IMR-90 (cell line): ENCODE measurements at regions not wholly inside any gene's neighbourhood (a gene's known extent, or its start where the extent isn't known, plus 50 kb on each side); places are given as distances from the start of the nearest gene placed in this dataset.

Experiments
- ATAC-seq: fragments of 200-7000 bp; cut with Tn5 transposase; 2 replicates; pipeline ENCODE4 v1.9.1; 2020; ENCODE audit warnings: low read depth, mild to moderate bottlenecking, moderate library complexity
- BruUV-seq: library from RNA; stranded (reverse); fragments of 400-500 nt; replicated peaks from 2 replicates; lab custom pipeline; 2021; lab: Mats Ljungman, UMichigan
- CTCF ChIA-PET: fragments of 300-600 bp; formaldehyde crosslinking; extraction: SDS; loops from one replicate; lab custom pipeline; 2021; ENCODE audit warnings: antibody characterized with exemption; lab: Yijun Ruan, JAX
- POLR2A ChIA-PET: fragments of 300-600 bp; sonication (Branson Sonifier 250); formaldehyde crosslinking; loops from one replicate; lab custom pipeline; 2022; ENCODE audit warnings: antibody characterized with exemption; ENCODE audit not compliant: unreplicated experiment; lab: Charles Lee
- DNase-seq: peaks from one replicate; pipeline ENCODE4 v3.0.0; 2013
- H2AFZ ChIP-seq: replicated peaks from 2 replicates; pipeline ENCODE3; 2013; ENCODE audit warnings: low read length, mild to moderate bottlenecking; ENCODE audit not compliant: poor library complexity
- H2AK5ac ChIP-seq: 2 replicates; pipeline ENCODE4 v1.6.1; 2013; ENCODE audit warnings: low read depth, low read length, inconsistent platforms
- H2AK9ac ChIP-seq: replicated peaks from 2 replicates; pipeline ENCODE3; 2013; ENCODE audit warnings: mild to moderate bottlenecking, low read depth, low read length, moderate library complexity; ENCODE audit not compliant: poor library complexity
- H2BK120ac ChIP-seq: 2 replicates; pipeline ENCODE4 v1.6.1; 2013; ENCODE audit warnings: low read depth, low read length, inconsistent platforms
- H2BK15ac ChIP-seq: 3 replicates; pipeline ENCODE4 v1.6.1; 2013; ENCODE audit warnings: low read depth, low read length, inconsistent platforms
- H2BK20ac ChIP-seq: 2 replicates; pipeline ENCODE4 v1.6.1; 2013; ENCODE audit warnings: low read depth, mild to moderate bottlenecking, inconsistent platforms, low read length, moderate library complexity
- H2BK5ac ChIP-seq: 2 replicates; pipeline ENCODE4 v1.6.1; 2013; ENCODE audit warnings: mild to moderate bottlenecking, low read depth, low read length, inconsistent platforms; ENCODE audit not compliant: poor library complexity, severe bottlenecking
- H3K14ac ChIP-seq: replicated peaks from 2 replicates; pipeline ENCODE4 v1.6.1; 2013; ENCODE audit warnings: low read depth, low read length, inconsistent platforms
- H3K18ac ChIP-seq: 2 replicates; pipeline ENCODE4 v1.6.1; 2013; ENCODE audit warnings: low read depth, low read length, control low read depth
- H3K23ac ChIP-seq: 2 replicates; pipeline ENCODE4 v1.6.1; 2013; ENCODE audit warnings: low read depth, low read length, inconsistent platforms
- H3K27ac ChIP-seq: 2 replicates; pipeline ENCODE4 v1.5.1; 2013; ENCODE audit warnings: mild to moderate bottlenecking, control low read depth, low read length; ENCODE audit not compliant: insufficient read depth
- H3K27me3 ChIP-seq: 2 replicates; pipeline ENCODE4 v1.6.1; 2013; ENCODE audit warnings: low read length; ENCODE audit not compliant: control insufficient read depth, insufficient read depth
- H3K36me3 ChIP-seq: 2 replicates; pipeline ENCODE4 v1.6.1; 2013; ENCODE audit warnings: low read length, mixed read lengths; ENCODE audit not compliant: control insufficient read depth, insufficient read depth
- H3K4ac ChIP-seq: 2 replicates; pipeline ENCODE4 v1.6.1; 2013; ENCODE audit warnings: low read depth, low read length, inconsistent platforms
- H3K4me1 ChIP-seq: 2 replicates; pipeline ENCODE4 v1.6.1; 2013; ENCODE audit warnings: low read length, mixed read lengths; ENCODE audit not compliant: control insufficient read depth, insufficient read depth
- H3K4me2 ChIP-seq: 2 replicates; pipeline ENCODE4 v1.6.1; 2013; ENCODE audit warnings: low read depth, mild to moderate bottlenecking, control low read depth, low read length, moderate library complexity
- H3K4me3 ChIP-seq: 2 replicates; pipeline ENCODE4 v1.5.1; 2013; ENCODE audit warnings: low read depth, mild to moderate bottlenecking, control low read depth, low read length, moderate library complexity; ENCODE audit not compliant: insufficient read depth
- H3K56ac ChIP-seq: 2 replicates; pipeline ENCODE4 v1.6.1; 2013; ENCODE audit warnings: low read length, inconsistent platforms; ENCODE audit not compliant: insufficient read depth; ENCODE audit errors: extremely low read depth
- H3K79me1 ChIP-seq, 2 experiments: 2 replicates each; pipeline ENCODE4 v1.6.1; 2013; ENCODE audit warnings: low read length in 2 of 2, inconsistent platforms in 1 of 2, low read depth in 1 of 2
- H3K9ac ChIP-seq: 2 replicates; pipeline ENCODE4 v1.6.1; 2013; ENCODE audit warnings: low read depth, low read length, control low read depth
- H3K9me1 ChIP-seq: 2 replicates; pipeline ENCODE4 v1.6.1; 2013; ENCODE audit warnings: low read length, inconsistent platforms; ENCODE audit not compliant: insufficient read depth
- H3K9me3 ChIP-seq: 2 replicates; pipeline ENCODE4 v1.6.1; 2013; ENCODE audit warnings: low read length; ENCODE audit not compliant: control insufficient read depth, insufficient read depth
- H4K20me1 ChIP-seq: 2 replicates; pipeline ENCODE4 v1.6.1; 2013; ENCODE audit warnings: low read length, inconsistent platforms; ENCODE audit not compliant: insufficient read depth
- H4K5ac ChIP-seq: 2 replicates; pipeline ENCODE4 v1.6.1; 2013; ENCODE audit warnings: mild to moderate bottlenecking, low read depth, low read length, control low read depth
- H4K8ac ChIP-seq, 2 experiments: 2 replicates each; pipeline ENCODE4 v1.6.1; 2013; ENCODE audit warnings: low read depth in 2 of 2, low read length in 2 of 2, control low read depth in 1 of 2, inconsistent platforms in 1 of 2
- H4K91ac ChIP-seq: 2 replicates; pipeline ENCODE4 v1.6.1; 2013; ENCODE audit warnings: low read depth, low read length, inconsistent platforms; ENCODE audit not compliant: insufficient read depth
- BHLHE40 ChIP-seq: fragments of 150-350 bp; IDR thresholded peaks from 2 replicates; pipeline ENCODE4 v1.6.1; 2016; ENCODE audit warnings: mild to moderate bottlenecking, low read depth, low read length
- CEBPB ChIP-seq: IDR thresholded peaks from 2 replicates; pipeline ENCODE4 v1.6.1; 2012; ENCODE audit warnings: low read depth, low read length, improper control_type of control experiment
- CHD1 ChIP-seq: IDR thresholded peaks from 2 replicates; pipeline ENCODE4 v1.6.1; 2012; ENCODE audit warnings: low read depth, low read length, improper control_type of control experiment
- ELK1 ChIP-seq: fragments of 150-350 bp; IDR thresholded peaks from 2 replicates; pipeline ENCODE4 v1.6.1; 2016; ENCODE audit warnings: low read depth, mild to moderate bottlenecking, low read length, moderate library complexity, borderline replicate concordance
- FOS ChIP-seq: fragments of 150-350 bp; IDR thresholded peaks from 2 replicates; pipeline ENCODE4 v1.6.1; 2016; ENCODE audit warnings: low read depth, low read length
- MAFK ChIP-seq: IDR thresholded peaks from 2 replicates; pipeline ENCODE4 v1.6.1; 2012; ENCODE audit warnings: low read depth, low read length, improper control_type of control experiment
- MAZ ChIP-seq: IDR thresholded peaks from 2 replicates; pipeline ENCODE4 v1.6.1; 2012; ENCODE audit warnings: low read depth, mild to moderate bottlenecking, low read length, improper control_type of control experiment, moderate library complexity, borderline replicate concordance
- MXI1 ChIP-seq: IDR thresholded peaks from 2 replicates; pipeline ENCODE4 v1.6.1; 2012; ENCODE audit warnings: low read depth, mild to moderate bottlenecking, low read length, moderate library complexity, borderline replicate concordance
- NFE2L2 ChIP-seq: fragments of 150-350 bp; IDR thresholded peaks from 2 replicates; pipeline ENCODE4 v1.6.1; 2016; ENCODE audit warnings: low read depth, mild to moderate bottlenecking, low read length
- POLR2A ChIP-seq: IDR thresholded peaks from 2 replicates; pipeline ENCODE4 v1.6.1; 2012; ENCODE audit warnings: mild to moderate bottlenecking, low read depth, low read length
- RAD21 ChIP-seq: IDR thresholded peaks from 2 replicates; pipeline ENCODE4 v1.6.1; 2012; ENCODE audit warnings: low read length, improper control_type of control experiment
- RCOR1 ChIP-seq: IDR thresholded peaks from 2 replicates; pipeline ENCODE4 v1.6.1; 2012; ENCODE audit warnings: mild to moderate bottlenecking, low read length, improper control_type of control experiment; ENCODE audit not compliant: insufficient replicate concordance
- RFX5 ChIP-seq: IDR thresholded peaks from 2 replicates; pipeline ENCODE4 v1.8.0; 2012; ENCODE audit warnings: low read depth, mild to moderate bottlenecking, low read length, moderate library complexity
- SMC3 ChIP-seq: fragments of 150-350 bp; IDR thresholded peaks from 2 replicates; pipeline ENCODE4 v1.6.1; 2016; ENCODE audit warnings: low read depth, mild to moderate bottlenecking, antibody characterized with exemption, low read length, moderate library complexity
- USF2 ChIP-seq: fragments of 150-350 bp; IDR thresholded peaks from 2 replicates; pipeline ENCODE4 v1.6.1; 2017; ENCODE audit warnings: mild to moderate bottlenecking, antibody characterized with exemption, low read length, low read depth
- dilution Hi-C: fragments of 300-500 bp; cut with HindIII; formaldehyde crosslinking; loops from one replicate; pipeline ENCODE4 v1.14.3; 2018; ENCODE audit warnings: low sequenced_read_pairs; ENCODE audit not compliant: unreplicated experiment
- in situ Hi-C: fragments of 300-500 bp; cut with MboI; formaldehyde crosslinking; loops from 3 replicates; pipeline ENCODE4 v1.14.3; 2019; ENCODE audit warnings: low sequenced_read_pairs, inconsistent platforms, mixed read lengths
- intact Hi-C: fragments of 100-400 bp; cut with micrococcal nuclease; formaldehyde crosslinking; loops from 2 replicates; pipeline ENCODE4 v1.10.0; 2022
- TF ChIP-seq, protein P1 (sequence below): conservative IDR thresholded peaks from 2 replicates; pipeline ENCODE4 v1.5.1; 2012; ENCODE audit warnings: mild to moderate bottlenecking, low read depth, low read length, improper control_type of control experiment

- no peak overlapping the region for H3K18ac ChIP-seq
- no peak overlapping the region for H2BK15ac ChIP-seq
- peaks cover 3% of the 10 kb centered on the region for H3K9me1 ChIP-seq
- H2BK5ac ChIP-seq = no peak overlapping the region
- no peak overlapping the region for H3K9ac ChIP-seq
- no peak overlapping the region for H2AK5ac ChIP-seq
- no peak overlapping the region for H3K27ac ChIP-seq
- no peak overlapping the region for H3K14ac ChIP-seq
- intact Hi-C loops = no loop called here
- H3K4me2 ChIP-seq = no peak overlapping the region
- no peak overlapping the region for H4K5ac ChIP-seq
- no peak for DNase-seq
- TF ChIP-seq SMC3 (no peak), CEBPB (no peak), MAZ (no peak), POLR2A (no peak), ELK1 (no peak), RCOR1 (no peak), NFE2L2 (no peak), CHD1 (no peak), MXI1 (no peak), USF2 (no peak), MAFK (no peak), RAD21 (no peak), RFX5 (no peak), FOS (no peak), BHLHE40 (no peak)
- TF ChIP-seq, protein P1, sequence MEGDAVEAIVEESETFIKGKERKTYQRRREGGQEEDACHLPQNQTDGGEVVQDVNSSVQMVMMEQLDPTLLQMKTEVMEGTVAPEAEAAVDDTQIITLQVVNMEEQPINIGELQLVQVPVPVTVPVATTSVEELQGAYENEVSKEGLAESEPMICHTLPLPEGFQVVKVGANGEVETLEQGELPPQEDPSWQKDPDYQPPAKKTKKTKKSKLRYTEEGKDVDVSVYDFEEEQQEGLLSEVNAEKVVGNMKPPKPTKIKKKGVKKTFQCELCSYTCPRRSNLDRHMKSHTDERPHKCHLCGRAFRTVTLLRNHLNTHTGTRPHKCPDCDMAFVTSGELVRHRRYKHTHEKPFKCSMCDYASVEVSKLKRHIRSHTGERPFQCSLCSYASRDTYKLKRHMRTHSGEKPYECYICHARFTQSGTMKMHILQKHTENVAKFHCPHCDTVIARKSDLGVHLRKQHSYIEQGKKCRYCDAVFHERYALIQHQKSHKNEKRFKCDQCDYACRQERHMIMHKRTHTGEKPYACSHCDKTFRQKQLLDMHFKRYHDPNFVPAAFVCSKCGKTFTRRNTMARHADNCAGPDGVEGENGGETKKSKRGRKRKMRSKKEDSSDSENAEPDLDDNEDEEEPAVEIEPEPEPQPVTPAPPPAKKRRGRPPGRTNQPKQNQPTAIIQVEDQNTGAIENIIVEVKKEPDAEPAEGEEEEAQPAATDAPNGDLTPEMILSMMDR = no peak
- no peaks in the 10 kb centered on the region for H3K79me1 ChIP-seq
- H3K4me1 ChIP-seq = peaks cover 8% of the 10 kb centered on the region
- H3K4ac ChIP-seq = no peak overlapping the region; the same call in 1 of the 2 replicates
- no peak for ATAC-seq
- no peak overlapping the region; the same call in 1 of the 2 replicates for H4K91ac ChIP-seq
- H4K8ac ChIP-seq = no peak overlapping the region
- no peaks in the 10 kb centered on the region for H3K27me3 ChIP-seq
- no TSS peak for BruUV-seq
- no peak overlapping the region for H2BK120ac ChIP-seq
- in situ Hi-C loops = loop anchor here (5.0 kb wide), 1 partner anchor 1237 kb away; no protein-coding TSS in a partner anchor
- H3K4me3 ChIP-seq = no peak overlapping the region
- H3K36me3 ChIP-seq = no peaks in the 10 kb centered on the region
- H3K9me3 ChIP-seq = no peaks in the 10 kb centered on the region
- CTCF ChIA-PET = interaction anchor here (1.0 kb wide), 1 partner anchor 10 kb away, joined by 3 read pairs; no protein-coding TSS in a partner anchor
- dilution Hi-C loops = no loop called here
- H2BK20ac ChIP-seq = peak overlapping the region; percentile 44
- H2AK9ac ChIP-seq = no peak overlapping the region
- POLR2A ChIA-PET = interaction anchor here (0.7 kb wide), 1 partner anchor 303 kb away, joined by 8 read pairs; no protein-coding TSS in a partner anchor
- H3K23ac ChIP-seq = no peak overlapping the region
- no peak overlapping the region for H2AFZ ChIP-seq
- no peaks in the 10 kb centered on the region for H4K20me1 ChIP-seq
- H3K56ac ChIP-seq = no peak overlapping the region
Measured at GRCh38 chr6:73980096-73980495, 284.1 kb downstream of the CD109 start.
